ENCODE measurements at regions not wholly inside any gene's neighbourhood (a gene's known extent, or its start where the extent isn't known, plus 50 kb on each side); places are given as distances from the start of the nearest gene placed in this dataset.

DNA sequence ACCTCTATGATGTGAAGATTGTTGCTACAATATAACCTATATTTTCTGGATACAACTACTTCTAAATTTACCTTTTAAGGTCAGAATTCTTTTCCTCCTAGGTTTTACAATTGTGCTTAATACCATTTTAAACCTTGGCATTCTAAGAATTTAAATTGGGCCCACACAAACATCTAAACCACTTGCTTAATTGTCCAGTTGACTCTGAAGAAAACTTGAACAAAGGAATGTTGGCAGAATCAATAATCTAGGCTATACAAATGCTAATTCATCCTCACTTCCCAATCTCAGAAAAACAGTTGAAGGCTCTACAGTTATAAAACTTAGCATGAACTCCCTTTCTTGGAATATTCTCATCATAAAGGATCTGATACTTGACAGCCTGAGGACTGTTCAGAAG is 84.3 kb downstream of the RPRM start:
- Histone ChIP-seq H4K20me1 (ENCODE audit: insufficient read depth) (no peaks in the 10 kb centered on the region), H3K4me2 (ENCODE audit: low read length) (no peak overlapping the region), H3K9me2 (ENCODE audit: insufficient read depth) (no peaks in the 10 kb centered on the region), H3K27me3 (ENCODE audit: insufficient read depth, low read length) (no peaks in the 10 kb centered on the region), H3K4me3 (replicated peaks in 1 of 2; ENCODE audit: low read depth in 1 of 2, low read length in 2 of 2) (no peak overlapping the region), H2AFZ (ENCODE audit: low read depth, low read length, poor library complexity, severe bottlenecking) (no peak overlapping the region), H3K4me1 (ENCODE audit: control insufficient read depth in 1 of 2, insufficient read depth in 2 of 2, low read length in 2 of 2) (no peaks in the 10 kb centered on the region), H3K79me2 (ENCODE audit: insufficient read depth, low read length) (no peaks in the 10 kb centered on the region), H3K27ac (ENCODE audit: low read depth, low read length) (no peak overlapping the region), H3K36me3 (ENCODE audit: control insufficient read depth in 1 of 2, insufficient read depth in 2 of 2, low read length in 2 of 2) (no peaks in the 10 kb centered on the region), H3K9ac (ENCODE audit: low read length) (no peak overlapping the region), H3K9me3 (ENCODE audit: control insufficient read depth in 1 of 2, insufficient read depth in 1 of 2, low read depth in 1 of 2, low read length in 2 of 2) (no peaks in the 10 kb centered on the region)
- no peak for TF ChIP-seq ELF1 (IDR thresholded peaks at IDR 0.05; ENCODE audit: borderline replicate concordance, low read depth)
- no peak for TF ChIP-seq CEBPB (IDR thresholded peaks at IDR 0.05; ENCODE audit: low read depth)
- TF ChIP-seq EZH2 (IDR thresholded peaks at IDR 0.05) = no peak
- TF ChIP-seq ZNF274 (IDR thresholded peaks at IDR 0.05; ENCODE audit: low read depth, low read length) = no peak
- TF ChIP-seq EZH2phosphoT487 (IDR thresholded peaks at IDR 0.05; ENCODE audit: borderline replicate concordance) = no peak
- TF ChIP-seq YY1 (IDR thresholded peaks at IDR 0.05; ENCODE audit: extremely low read depth, insufficient replicate concordance, low read depth, low read length) = no peak
- TF ChIP-seq RAD21 (IDR thresholded peaks at IDR 0.05; ENCODE audit: low read depth) = no peak
- no peak for TF ChIP-seq JUND (IDR thresholded peaks at IDR 0.05)
- no peak for TF ChIP-seq EGR1 (IDR thresholded peaks at IDR 0.05; ENCODE audit: low read depth)
- RAD21 ChIA-PET (ENCODE audit: low non-redundant PET in 1 of 2, low total read pairs in 2 of 2, uncharacterized antibody in 2 of 2, unreplicated experiment in 2 of 2) = no interaction called here
- BruUV-seq (replicated peaks) = no TSS peak
- ATAC-seq (no peak), DNase-seq (ENCODE audit: low read depth, low spot score) (no peak)
- CTCF ChIA-PET = no interaction called here
- intact Hi-C loops (cut with micrococcal nuclease) = no loop called here
- POLR2A ChIA-PET = no interaction called here

- DNase-seq (ENCODE audit: low read depth, low spot score) (no peak), ATAC-seq (no peak)
- BruUV-seq (replicated peaks) = no TSS peak
- H3K4me1 ChIP-seq (ENCODE audit: control insufficient read depth in 1 of 2, insufficient read depth in 2 of 2, low read length in 2 of 2) = no peaks in the 10 kb centered on the region
- intact Hi-C loops (cut with micrococcal nuclease) = no loop called here
- no peak overlapping the region for H3K27ac ChIP-seq (ENCODE audit: low read depth, low read length)
- no peaks in the 10 kb centered on the region for H3K9me2 ChIP-seq (ENCODE audit: insufficient read depth)
- H4K20me1 ChIP-seq (ENCODE audit: insufficient read depth) = no peaks in the 10 kb centered on the region
- no peaks in the 10 kb centered on the region for H3K9me3 ChIP-seq (ENCODE audit: control insufficient read depth in 1 of 2, insufficient read depth in 1 of 2, low read depth in 1 of 2, low read length in 2 of 2)
- no peaks in the 10 kb centered on the region for H3K36me3 ChIP-seq (ENCODE audit: control insufficient read depth in 1 of 2, insufficient read depth in 2 of 2, low read length in 2 of 2)
- CTCF ChIA-PET = no interaction called here
- H3K4me2 ChIP-seq (ENCODE audit: low read length) = no peak overlapping the region
- POLR2A ChIA-PET = no interaction called here
- H2AFZ ChIP-seq (ENCODE audit: low read depth, low read length, poor library complexity, severe bottlenecking) = no peak overlapping the region
- H3K4me3 ChIP-seq (replicated peaks in 1 of 2; ENCODE audit: low read depth in 1 of 2, low read length in 2 of 2) = no peak overlapping the region
- TF ChIP-seq YY1 (IDR thresholded peaks at IDR 0.05; ENCODE audit: extremely low read depth, insufficient replicate concordance, low read depth, low read length) (no peak), POLR2A (IDR thresholded peaks at IDR 0.05; ENCODE audit: borderline replicate concordance, extremely low read depth, insufficient read depth, insufficient read length) (no peak), RAD21 (IDR thresholded peaks at IDR 0.05; ENCODE audit: low read depth) (no peak), ELF1 (IDR thresholded peaks at IDR 0.05; ENCODE audit: borderline replicate concordance, low read depth) (no peak)
- TF ChIP-seq, protein P1, sequence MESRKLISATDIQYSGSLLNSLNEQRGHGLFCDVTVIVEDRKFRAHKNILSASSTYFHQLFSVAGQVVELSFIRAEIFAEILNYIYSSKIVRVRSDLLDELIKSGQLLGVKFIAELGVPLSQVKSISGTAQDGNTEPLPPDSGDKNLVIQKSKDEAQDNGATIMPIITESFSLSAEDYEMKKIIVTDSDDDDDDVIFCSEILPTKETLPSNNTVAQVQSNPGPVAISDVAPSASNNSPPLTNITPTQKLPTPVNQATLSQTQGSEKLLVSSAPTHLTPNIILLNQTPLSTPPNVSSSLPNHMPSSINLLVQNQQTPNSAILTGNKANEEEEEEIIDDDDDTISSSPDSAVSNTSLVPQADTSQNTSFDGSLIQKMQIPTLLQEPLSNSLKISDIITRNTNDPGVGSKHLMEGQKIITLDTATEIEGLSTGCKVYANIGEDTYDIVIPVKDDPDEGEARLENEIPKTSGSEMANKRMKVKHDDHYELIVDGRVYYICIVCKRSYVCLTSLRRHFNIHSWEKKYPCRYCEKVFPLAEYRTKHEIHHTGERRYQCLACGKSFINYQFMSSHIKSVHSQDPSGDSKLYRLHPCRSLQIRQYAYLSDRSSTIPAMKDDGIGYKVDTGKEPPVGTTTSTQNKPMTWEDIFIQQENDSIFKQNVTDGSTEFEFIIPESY (IDR thresholded peaks at IDR 0.05; ENCODE audit: extremely low read depth, insufficient replicate concordance, low read length) = no peak
- H3K79me2 ChIP-seq (ENCODE audit: insufficient read depth, low read length) = no peaks in the 10 kb centered on the region
- H3K9ac ChIP-seq (ENCODE audit: low read length) = no peak overlapping the region
- H3K27me3 ChIP-seq (ENCODE audit: insufficient read depth, low read length) = no peaks in the 10 kb centered on the region
- RAD21 ChIA-PET (ENCODE audit: low non-redundant PET in 1 of 2, low total read pairs in 2 of 2, uncharacterized antibody in 2 of 2, unreplicated experiment in 2 of 2) = no interaction called here
Observed at GRCh38 chr2:153393518-153393917, 85.0 kb downstream of the RPRM start.

Measured in HCT116 (cell line).